ENCODE measurements at regions not wholly inside any gene's neighbourhood (a gene's known extent, or its start where the extent isn't known, plus 50 kb on each side); places are given as distances from the start of the nearest gene placed in this dataset.

GRCh38 chr6:66561479-66561878, 854.5 kb upstream of the EYS start (continued):
- no peak for TF ChIP-seq ZBTB26 (CRISPR knock-in tag; IDR thresholded peaks at IDR 0.05)
- no peak for TF ChIP-seq TCF7 (IDR thresholded peaks at IDR 0.05; ENCODE audit: borderline replicate concordance)
- TF ChIP-seq U2AF2 (optimal IDR thresholded peaks at IDR 0.05; ENCODE audit: low read depth, low read length) = no peak
- TF ChIP-seq SAFB2 (IDR thresholded peaks at IDR 0.05; ENCODE audit: borderline replicate concordance, low read depth, low read length, severe bottlenecking) = no peak
- no peak for TF ChIP-seq ZHX1 (conservative IDR thresholded peaks at IDR 0.05; ENCODE audit: low read length)
- TF ChIP-seq NFYB (IDR thresholded peaks at IDR 0.05; ENCODE audit: extremely low read depth, insufficient read length) = no peak
- no peak for TF ChIP-seq CBFB (CRISPR knock-in tag; IDR thresholded peaks at IDR 0.05)
- no peak for TF ChIP-seq LEF1 (IDR thresholded peaks at IDR 0.05)
- no peak for TF ChIP-seq ZFP91 (CRISPR knock-in tag; IDR thresholded peaks at IDR 0.05)

Data from K562 (cell line).